ENCODE measurements at regions not wholly inside any gene's neighbourhood (a gene's known extent, or its start where the extent isn't known, plus 50 kb on each side); places are given as distances from the start of the nearest gene placed in this dataset.

- peaks cover 38% of the 10 kb centered on the region for H3K4me1 ChIP-seq (ENCODE audit: control insufficient read depth, insufficient read depth, low read length, unreplicated experiment)
- H3K27me3 ChIP-seq (ENCODE audit: insufficient read depth, low read length), result no peaks in the 10 kb centered on the region
These were observed 126.8 kb upstream of the TNFAIP3 start for GRCh38 chr6:137740091-137740755.

GRCh38 chr6:137740967-137741761 is 125.9 kb upstream of the TNFAIP3 start:
- Histone ChIP-seq H3K79me2 (ENCODE audit: control insufficient read depth, insufficient read depth, low read length, unreplicated experiment) (no peaks in the 10 kb centered on the region), H3K27me3 (ENCODE audit: insufficient read depth, low read length) (no peaks in the 10 kb centered on the region), H3K36me3 (ENCODE audit: insufficient read depth, low read length) (no peaks in the 10 kb centered on the region), H2AFZ (ENCODE audit: low read length, unreplicated experiment) (no peak overlapping the region), H3K27ac (ENCODE audit: low read depth, low read length) (no peak overlapping the region), H3K4me1 (ENCODE audit: control insufficient read depth, insufficient read depth, low read length, unreplicated experiment) (peaks cover 29% of the 10 kb centered on the region), H3K4me3 (ENCODE audit: low read depth, low read length) (no peak overlapping the region)

More at GRCh38 chr6:137740091-137740755, 126.8 kb upstream of the TNFAIP3 start:
- Histone ChIP-seq H3K79me2 (ENCODE audit: control insufficient read depth, insufficient read depth, low read length, unreplicated experiment) (no peaks in the 10 kb centered on the region), H3K4me3 (ENCODE audit: low read depth, low read length) (no peak overlapping the region), H2AFZ (ENCODE audit: low read length, unreplicated experiment) (no peak overlapping the region), H3K36me3 (ENCODE audit: insufficient read depth, low read length) (no peaks in the 10 kb centered on the region), H3K27ac (ENCODE audit: low read depth, low read length) (no peak overlapping the region)

- no peaks in the 10 kb centered on the region for H3K27me3 ChIP-seq (ENCODE audit: insufficient read depth, low read length)
- H3K36me3 ChIP-seq (ENCODE audit: insufficient read depth, low read length), result no peaks in the 10 kb centered on the region
- H3K27ac ChIP-seq (ENCODE audit: low read depth, low read length), result no peak overlapping the region
- H2AFZ ChIP-seq (ENCODE audit: low read length, unreplicated experiment), result no peak overlapping the region
- H3K4me1 ChIP-seq (ENCODE audit: control insufficient read depth, insufficient read depth, low read length, unreplicated experiment), result peaks cover 8% of the 10 kb centered on the region
- no peaks in the 10 kb centered on the region for H3K79me2 ChIP-seq (ENCODE audit: control insufficient read depth, insufficient read depth, low read length, unreplicated experiment)
- H3K4me3 ChIP-seq (ENCODE audit: low read depth, low read length), result no peak overlapping the region
These were observed 123.6 kb upstream of the TNFAIP3 start for GRCh38 chr6:137743493-137743892.

GRCh38 chr6:137744877-137745276 is 122.2 kb upstream of the TNFAIP3 start:
- Histone ChIP-seq H3K27ac (ENCODE audit: low read depth, low read length) (no peak overlapping the region), H3K79me2 (ENCODE audit: control insufficient read depth, insufficient read depth, low read length, unreplicated experiment) (no peaks in the 10 kb centered on the region), H3K36me3 (ENCODE audit: insufficient read depth, low read length) (no peaks in the 10 kb centered on the region), H2AFZ (ENCODE audit: low read length, unreplicated experiment) (no peak overlapping the region), H3K4me3 (ENCODE audit: low read depth, low read length) (no peak overlapping the region), H3K27me3 (ENCODE audit: insufficient read depth, low read length) (no peaks in the 10 kb centered on the region), H3K4me1 (ENCODE audit: control insufficient read depth, insufficient read depth, low read length, unreplicated experiment) (peaks cover 9% of the 10 kb centered on the region)

- Histone ChIP-seq H2AFZ (ENCODE audit: low read length, unreplicated experiment) (no peak overlapping the region), H3K4me3 (ENCODE audit: low read depth, low read length) (no peak overlapping the region), H3K27me3 (ENCODE audit: insufficient read depth, low read length) (no peaks in the 10 kb centered on the region), H3K4me1 (ENCODE audit: control insufficient read depth, insufficient read depth, low read length, unreplicated experiment) (peaks cover 10% of the 10 kb centered on the region), H3K36me3 (ENCODE audit: insufficient read depth, low read length) (no peaks in the 10 kb centered on the region), H3K79me2 (ENCODE audit: control insufficient read depth, insufficient read depth, low read length, unreplicated experiment) (no peaks in the 10 kb centered on the region), H3K27ac (ENCODE audit: low read depth, low read length) (no peak overlapping the region)
These were observed 121.7 kb upstream of the TNFAIP3 start for GRCh38 chr6:137745321-137745720.

- no peak overlapping the region for H3K27ac ChIP-seq (ENCODE audit: low read depth, low read length)
- H2AFZ ChIP-seq (ENCODE audit: low read length, unreplicated experiment), result no peak overlapping the region
- H3K27me3 ChIP-seq (ENCODE audit: insufficient read depth, low read length), result no peaks in the 10 kb centered on the region
- H3K79me2 ChIP-seq (ENCODE audit: control insufficient read depth, insufficient read depth, low read length, unreplicated experiment), result no peaks in the 10 kb centered on the region
- H3K36me3 ChIP-seq (ENCODE audit: insufficient read depth, low read length), result no peaks in the 10 kb centered on the region
- no peak overlapping the region for H3K4me3 ChIP-seq (ENCODE audit: low read depth, low read length)
- H3K4me1 ChIP-seq (ENCODE audit: control insufficient read depth, insufficient read depth, low read length, unreplicated experiment), result peaks cover 10% of the 10 kb centered on the region
These were observed 120.8 kb upstream of the TNFAIP3 start for GRCh38 chr6:137746264-137746663.

GRCh38 chr6:137749696-137750211 is 117.3 kb upstream of the TNFAIP3 start:
- Histone ChIP-seq H3K4me3 (ENCODE audit: low read depth, low read length) (no peak overlapping the region), H3K27ac (ENCODE audit: low read depth, low read length) (no peak overlapping the region), H2AFZ (ENCODE audit: low read length, unreplicated experiment) (peak overlapping the region; percentile 93), H3K36me3 (ENCODE audit: insufficient read depth, low read length) (no peaks in the 10 kb centered on the region), H3K79me2 (ENCODE audit: control insufficient read depth, insufficient read depth, low read length, unreplicated experiment) (no peaks in the 10 kb centered on the region), H3K27me3 (ENCODE audit: insufficient read depth, low read length) (no peaks in the 10 kb centered on the region), H3K4me1 (ENCODE audit: control insufficient read depth, insufficient read depth, low read length, unreplicated experiment) (peaks cover 5% of the 10 kb centered on the region)

- Histone ChIP-seq H3K27ac (ENCODE audit: low read depth, low read length) (no peak overlapping the region), H3K27me3 (ENCODE audit: insufficient read depth, low read length) (no peaks in the 10 kb centered on the region), H3K36me3 (ENCODE audit: insufficient read depth, low read length) (no peaks in the 10 kb centered on the region), H2AFZ (ENCODE audit: low read length, unreplicated experiment) (peak overlapping the region; percentile 93), H3K4me3 (ENCODE audit: low read depth, low read length) (no peak overlapping the region), H3K79me2 (ENCODE audit: control insufficient read depth, insufficient read depth, low read length, unreplicated experiment) (no peaks in the 10 kb centered on the region), H3K4me1 (ENCODE audit: control insufficient read depth, insufficient read depth, low read length, unreplicated experiment) (peaks cover 5% of the 10 kb centered on the region)
These were observed 116.8 kb upstream of the TNFAIP3 start for GRCh38 chr6:137750297-137750696.

- H2AFZ ChIP-seq (ENCODE audit: low read length, unreplicated experiment), result no peak overlapping the region
These were observed 115.1 kb upstream of the TNFAIP3 start for GRCh38 chr6:137751768-137752560.

GRCh38 chr6:137754366-137754765 is 112.7 kb upstream of the TNFAIP3 start:
- Histone ChIP-seq H3K4me1 (ENCODE audit: control insufficient read depth, insufficient read depth, low read length, unreplicated experiment) (peaks cover 5% of the 10 kb centered on the region), H3K79me2 (ENCODE audit: control insufficient read depth, insufficient read depth, low read length, unreplicated experiment) (no peaks in the 10 kb centered on the region), H3K27me3 (ENCODE audit: insufficient read depth, low read length) (no peaks in the 10 kb centered on the region), H2AFZ (ENCODE audit: low read length, unreplicated experiment) (no peak overlapping the region), H3K36me3 (ENCODE audit: insufficient read depth, low read length) (no peaks in the 10 kb centered on the region), H3K27ac (ENCODE audit: low read depth, low read length) (no peak overlapping the region), H3K4me3 (ENCODE audit: low read depth, low read length) (no peak overlapping the region)

More at GRCh38 chr6:137751768-137752560, 115.1 kb upstream of the TNFAIP3 start:
- Histone ChIP-seq H3K36me3 (ENCODE audit: insufficient read depth, low read length) (no peaks in the 10 kb centered on the region), H3K4me3 (ENCODE audit: low read depth, low read length) (no peak overlapping the region), H3K4me1 (ENCODE audit: control insufficient read depth, insufficient read depth, low read length, unreplicated experiment) (peaks cover 5% of the 10 kb centered on the region), H3K27me3 (ENCODE audit: insufficient read depth, low read length) (no peaks in the 10 kb centered on the region), H3K27ac (ENCODE audit: low read depth, low read length) (no peak overlapping the region), H3K79me2 (ENCODE audit: control insufficient read depth, insufficient read depth, low read length, unreplicated experiment) (no peaks in the 10 kb centered on the region)

All from ACC112 (cell line).